ENCODE measurements at regions not wholly inside any gene's neighbourhood (a gene's known extent, or its start where the extent isn't known, plus 50 kb on each side); places are given as distances from the start of the nearest gene placed in this dataset.

GRCh38 chr4:62199291-62199810, 999.2 kb downstream of the ADGRL3 start:
- no peaks in the 10 kb centered on the region for H3K36me3 ChIP-seq
- 75% methylated on average over 8 of the region's 8 CpGs for WGBS
- TF ChIP-seq CTCF (IDR thresholded peaks at IDR 0.05) = no peak
- TF ChIP-seq POLR2AphosphoS5 (IDR thresholded peaks at IDR 0.05) = no peak
- TF ChIP-seq POLR2A (IDR thresholded peaks at IDR 0.05) = no peak
- DNase-seq (ENCODE audit: low spot score) = no peak
- H3K9me3 ChIP-seq = no peaks in the 10 kb centered on the region
- intact Hi-C loops (cut with DNase I) = no loop called here
- no peak overlapping the region for H3K4me3 ChIP-seq
- H3K4me1 ChIP-seq (replicated peaks) = no peaks in the 10 kb centered on the region
- no peaks in the 10 kb centered on the region for H3K27me3 ChIP-seq (replicated peaks; ENCODE audit: insufficient read depth)
- H3K27ac ChIP-seq = no peak overlapping the region

DNA sequence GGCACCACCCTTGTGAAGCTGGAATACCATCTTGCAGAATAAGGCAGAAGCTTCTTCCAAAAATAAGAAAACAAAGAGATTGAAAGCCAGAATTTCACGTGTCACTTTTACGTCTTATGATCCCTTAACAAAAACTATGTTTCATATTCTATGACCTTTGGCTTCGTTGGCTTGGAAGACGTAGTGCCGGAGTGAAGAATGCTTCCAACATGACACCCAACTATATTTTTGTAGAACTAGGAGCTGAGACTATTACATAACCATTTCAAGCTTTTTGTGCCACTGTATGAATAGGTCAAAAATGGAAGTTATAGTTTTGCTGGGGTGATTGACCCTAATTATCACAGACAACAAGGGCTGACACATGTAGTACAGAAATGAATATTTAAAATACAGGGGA, 996.2 kb downstream of the ADGRL3 start:
- no peak overlapping the region for H3K4me3 ChIP-seq
- no peaks in the 10 kb centered on the region for H3K27me3 ChIP-seq (replicated peaks; ENCODE audit: insufficient read depth)
- H3K27ac ChIP-seq = no peak overlapping the region
- 92% methylated on average over 5 of the region's 5 CpGs for WGBS
- no peaks in the 10 kb centered on the region for H3K36me3 ChIP-seq
- no peaks in the 10 kb centered on the region for H3K9me3 ChIP-seq
- TF ChIP-seq POLR2A (IDR thresholded peaks at IDR 0.05) (no peak), POLR2AphosphoS5 (IDR thresholded peaks at IDR 0.05) (no peak), CTCF (IDR thresholded peaks at IDR 0.05) (no peak)
- no peak for DNase-seq (ENCODE audit: low spot score)
- intact Hi-C loops (cut with DNase I) = no loop called here
- no peaks in the 10 kb centered on the region for H3K4me1 ChIP-seq (replicated peaks)

GRCh38 chr4:62194342-62194741, 994.2 kb downstream of the ADGRL3 start:
- no peak for DNase-seq (ENCODE audit: low spot score)
- intact Hi-C loops (cut with DNase I) = no loop called here
- H3K4me1 ChIP-seq (replicated peaks) = no peaks in the 10 kb centered on the region
- H3K27me3 ChIP-seq (replicated peaks; ENCODE audit: insufficient read depth) = no peaks in the 10 kb centered on the region
- WGBS = 84% methylated on average over 2 of the region's 2 CpGs
- no peaks in the 10 kb centered on the region for H3K9me3 ChIP-seq
- TF ChIP-seq CTCF (IDR thresholded peaks at IDR 0.05) = no peak
- no peak for TF ChIP-seq POLR2A (IDR thresholded peaks at IDR 0.05)
- no peak for TF ChIP-seq POLR2AphosphoS5 (IDR thresholded peaks at IDR 0.05)
- no peaks in the 10 kb centered on the region for H3K36me3 ChIP-seq
- no peak overlapping the region for H3K27ac ChIP-seq
- no peak overlapping the region for H3K4me3 ChIP-seq

DNA sequence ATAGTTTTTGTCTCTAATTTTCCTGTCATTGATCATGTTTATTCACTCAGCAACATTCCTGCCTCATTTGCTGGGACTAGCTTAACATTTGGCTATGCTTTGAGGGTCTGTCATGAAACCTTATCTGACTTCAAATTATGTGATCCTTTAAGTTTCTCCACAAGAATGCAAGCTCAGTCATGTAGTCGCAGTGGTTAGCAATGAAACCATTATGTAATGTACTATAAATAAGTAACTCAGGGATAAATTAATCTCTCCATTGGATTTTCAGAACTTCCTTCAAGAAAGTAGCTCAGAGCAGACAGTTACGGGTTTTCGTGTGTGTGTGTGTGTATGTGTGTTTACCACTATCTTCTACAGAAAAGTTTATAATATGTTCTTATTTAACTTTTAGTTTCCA, 993.6 kb downstream of the ADGRL3 start:
- no peak overlapping the region for H3K4me3 ChIP-seq
- WGBS = 58% methylated on average over 3 of the region's 3 CpGs
- no peaks in the 10 kb centered on the region for H3K4me1 ChIP-seq (replicated peaks)
- no peaks in the 10 kb centered on the region for H3K9me3 ChIP-seq
- no peaks in the 10 kb centered on the region for H3K27me3 ChIP-seq (replicated peaks; ENCODE audit: insufficient read depth)
- H3K27ac ChIP-seq = no peak overlapping the region
- H3K36me3 ChIP-seq = no peaks in the 10 kb centered on the region
- no peak for TF ChIP-seq POLR2A (IDR thresholded peaks at IDR 0.05)
- intact Hi-C loops (cut with DNase I) = no loop called here
- no peak for DNase-seq (ENCODE audit: low spot score)

DNA sequence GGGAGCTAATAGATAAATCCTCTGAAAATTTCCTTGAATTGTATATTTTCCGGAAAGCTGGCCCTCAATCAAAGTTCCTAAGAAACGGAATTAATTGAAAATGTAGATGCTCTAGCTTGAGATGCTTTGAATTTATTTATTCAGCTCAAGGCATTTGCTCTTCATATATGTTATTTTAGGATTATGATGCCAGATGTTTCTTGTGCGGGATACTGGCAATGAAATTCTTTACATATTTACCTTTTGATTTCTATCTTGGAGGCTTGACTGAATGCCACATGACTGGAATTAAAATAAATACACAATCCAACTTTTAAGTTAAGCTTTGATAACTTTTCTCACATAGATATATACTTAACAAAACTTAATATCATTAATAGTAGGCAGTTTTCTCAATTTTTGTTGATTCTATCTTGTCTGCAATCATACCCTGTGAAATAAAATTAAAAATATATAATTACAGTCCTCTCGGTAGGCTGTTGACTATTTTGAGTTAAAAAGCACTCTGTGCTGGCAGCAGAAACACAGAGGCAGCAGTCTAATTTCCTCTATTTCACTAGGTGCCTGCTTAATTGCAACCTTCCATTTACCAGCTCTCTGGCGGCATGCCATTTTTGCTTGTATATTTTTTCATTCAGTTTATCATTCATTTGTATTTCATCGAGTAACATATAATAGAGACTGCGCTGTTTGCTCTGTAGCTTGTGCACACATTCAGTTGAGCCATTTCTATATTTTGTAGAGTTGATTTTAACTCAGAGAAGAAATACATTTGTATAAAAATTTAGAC, 991.5 kb downstream of the ADGRL3 start:
- no peak for DNase-seq (ENCODE audit: low spot score)
- H3K4me3 ChIP-seq = no peak overlapping the region
- intact Hi-C loops (cut with DNase I) = no loop called here
- no peaks in the 10 kb centered on the region for H3K4me1 ChIP-seq (replicated peaks)
- H3K27ac ChIP-seq = no peak overlapping the region
- TF ChIP-seq POLR2AphosphoS5 (IDR thresholded peaks at IDR 0.05) (no peak), POLR2A (IDR thresholded peaks at IDR 0.05) (no peak), CTCF (IDR thresholded peaks at IDR 0.05) (no peak)
- 35% methylated on average over 7 of the region's 7 CpGs for WGBS
- no peaks in the 10 kb centered on the region for H3K36me3 ChIP-seq
- no peaks in the 10 kb centered on the region for H3K9me3 ChIP-seq
- no peaks in the 10 kb centered on the region for H3K27me3 ChIP-seq (replicated peaks; ENCODE audit: insufficient read depth)

Measured in prostate gland (tissue), 2 donors.